ENCODE measurements at regions not wholly inside any gene's neighbourhood (a gene's known extent, or its start where the extent isn't known, plus 50 kb on each side); places are given as distances from the start of the nearest gene placed in this dataset.

DNA sequence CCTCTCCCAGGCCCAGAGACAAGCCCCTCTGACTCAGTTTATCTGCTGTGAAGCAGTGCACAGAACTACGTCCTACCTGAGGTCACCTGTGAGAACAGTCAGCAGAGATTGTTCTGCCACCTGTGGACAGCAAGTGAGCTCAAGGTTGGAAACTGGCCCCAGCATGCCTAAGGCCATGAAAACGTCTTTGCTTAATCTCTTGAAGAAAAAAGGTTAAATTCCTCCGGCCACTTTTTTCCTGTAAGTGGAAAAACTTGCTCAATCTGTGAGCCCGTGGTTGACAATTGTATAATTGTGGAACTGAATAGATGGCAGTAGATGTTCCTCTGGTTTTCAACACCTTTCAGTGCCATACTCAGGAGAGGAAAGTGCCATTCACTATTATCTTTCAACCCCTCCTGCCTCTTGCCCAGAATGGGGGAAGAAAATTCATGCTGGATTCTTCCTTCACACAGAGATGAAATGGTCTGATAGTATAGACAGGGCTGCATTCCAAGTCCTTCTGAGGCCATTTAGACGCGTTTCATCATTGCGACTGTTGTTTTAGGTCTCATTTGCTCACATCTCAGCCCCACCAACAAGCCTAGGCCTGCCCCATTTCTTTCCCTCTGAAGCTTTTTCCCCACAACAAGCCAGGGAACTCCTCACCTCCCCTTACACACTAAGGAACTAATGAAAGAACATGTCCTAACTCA, 292.9 kb downstream of the FZD1 start (continued):
- no peak for TF ChIP-seq CEBPG (CRISPR knock-in tag; IDR thresholded peaks at IDR 0.05)
- peak; percentile 49 to 68; a peak in 2 of 4 replicates for TF ChIP-seq CEBPG (tag; conservative IDR thresholded peaks at IDR 0.05 in 1 of 2, IDR thresholded peaks at IDR 0.05 in 1 of 2)
- TF ChIP-seq ESRRB (CRISPR knock-in tag; IDR thresholded peaks at IDR 0.05; ENCODE audit: borderline replicate concordance) = no peak
- TF ChIP-seq SMAD4 (CRISPR knock-in tag; conservative IDR thresholded peaks at IDR 0.05) = 0 out of 2 replicates have a peak, but pooled peaks have one; percentile 39
- no peak; the same call in 1 of the 2 replicates for TF ChIP-seq JUND (IDR thresholded peaks at IDR 0.05; ENCODE audit: borderline replicate concordance, low read depth, low read length)
- TF ChIP-seq JUND (tag; IDR thresholded peaks at IDR 0.05; ENCODE audit: borderline replicate concordance, low read depth, low read length) = peak; percentile 26; the same call in 1 of the 3 replicates
- peak; percentile 60 for TF ChIP-seq TEAD4 (IDR thresholded peaks at IDR 0.05; ENCODE audit: low read length)
- no peak for TF ChIP-seq TEAD4 (CRISPR knock-in tag; IDR thresholded peaks at IDR 0.05; ENCODE audit: borderline replicate concordance)

DNA sequence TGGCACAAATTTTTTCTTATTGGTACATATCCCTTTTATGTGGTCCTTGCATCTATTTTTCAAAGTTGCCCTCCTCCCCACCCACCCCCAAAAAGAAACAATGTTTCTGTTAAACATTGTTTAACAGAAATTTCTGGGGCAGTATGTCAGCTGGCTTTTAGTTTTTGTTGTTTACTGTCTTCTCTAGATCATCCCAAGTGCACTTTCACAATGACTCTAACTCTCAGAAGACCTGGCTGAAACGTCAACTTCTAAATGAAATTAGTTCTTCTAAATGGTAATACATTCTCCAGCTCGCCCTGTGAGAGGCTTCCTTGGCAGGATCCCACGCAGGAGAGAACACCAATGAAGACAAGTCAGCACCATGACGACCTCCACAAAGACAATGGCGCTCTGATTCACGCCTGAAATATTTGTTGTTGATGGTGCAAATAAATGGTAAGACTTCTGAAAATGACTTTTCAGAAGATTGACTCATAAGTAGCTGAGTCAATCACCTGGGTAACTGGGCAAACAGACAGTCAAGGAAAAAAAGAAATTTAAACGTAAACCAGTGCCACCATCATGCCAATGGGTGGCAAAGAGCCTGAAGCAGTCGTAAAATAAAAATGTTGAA, 293.7 kb downstream of the FZD1 start:
- 36% methylated on average over 8 of the region's 8 CpGs for WGBS (ENCODE audit: insufficient coverage, low coverage, missing lambda C conversion rate)
- ATAC-seq (no peak), FAIRE-seq (no peak), DNase-seq (ENCODE audit: extremely low read depth in 1 of 4, low spot score in 3 of 4) (no peak)
- Histone ChIP-seq H3K9me1 (ENCODE audit: control insufficient read depth, insufficient read depth, low read length) (no peaks in the 10 kb centered on the region), H3K4me2 (ENCODE audit: insufficient read depth, low read length) (no peak overlapping the region), H3K4me3 (no peak overlapping the region), H3K36me3 (ENCODE audit: control insufficient read depth, insufficient read depth, low read length) (no peaks in the 10 kb centered on the region), H2AFZ (ENCODE audit: low read depth, low read length) (0 out of 2 replicates have a peak overlapping the region, but pooled peaks have one; percentile 18), H3K9ac (ENCODE audit: insufficient read depth in 1 of 2, low read depth in 2 of 2, low read length in 2 of 2) (no peak overlapping the region), H4K20me1 (replicated peaks; ENCODE audit: control insufficient read depth, insufficient read depth, low read length) (no peaks in the 10 kb centered on the region), H3K27ac (ENCODE audit: extremely low read depth, low read depth, low read length) (no peak overlapping the region), H3K27me3 (ENCODE audit: control insufficient read depth in 2 of 2, insufficient read depth in 2 of 2, low read length in 2 of 2) (peaks cover 0 to 4% of the 10 kb centered on the region in 2 experiments; a peak in 1 of 5 replicates), H3K4me1 (replicated peaks in 1 of 2; ENCODE audit: control insufficient read depth in 2 of 2, insufficient read depth in 2 of 2, low read length in 2 of 2) (peaks cover 3 to 29% of the 10 kb centered on the region in 2 experiments; a peak in 4 of 5 replicates), H3K9me3 (replicated peaks; ENCODE audit: control insufficient read depth, insufficient read depth, low read depth, low read length) (no peaks in the 10 kb centered on the region), H3K79me2 (ENCODE audit: control insufficient read depth, insufficient read depth, low read length) (no peaks in the 10 kb centered on the region)
- in situ Hi-C loops (cut with MboI) (no loop called here), intact Hi-C loops (cut with micrococcal nuclease) (loop anchor here (5.0 kb wide), 1 partner anchor 256 kb away; no protein-coding TSS in a partner anchor)
- ChIA-PET POLR2A (interaction anchor here (0.6 to 1.5 kb wide), 2 partner anchors 10 to 222 kb away, joined by 3 read pairs; no protein-coding TSS in a partner anchor), CTCF (ENCODE audit: low intra/inter-chr PET ratio) (no interaction called here)
- BruUV-seq (replicated peaks) = no TSS peak
- TF ChIP-seq, protein P1, sequence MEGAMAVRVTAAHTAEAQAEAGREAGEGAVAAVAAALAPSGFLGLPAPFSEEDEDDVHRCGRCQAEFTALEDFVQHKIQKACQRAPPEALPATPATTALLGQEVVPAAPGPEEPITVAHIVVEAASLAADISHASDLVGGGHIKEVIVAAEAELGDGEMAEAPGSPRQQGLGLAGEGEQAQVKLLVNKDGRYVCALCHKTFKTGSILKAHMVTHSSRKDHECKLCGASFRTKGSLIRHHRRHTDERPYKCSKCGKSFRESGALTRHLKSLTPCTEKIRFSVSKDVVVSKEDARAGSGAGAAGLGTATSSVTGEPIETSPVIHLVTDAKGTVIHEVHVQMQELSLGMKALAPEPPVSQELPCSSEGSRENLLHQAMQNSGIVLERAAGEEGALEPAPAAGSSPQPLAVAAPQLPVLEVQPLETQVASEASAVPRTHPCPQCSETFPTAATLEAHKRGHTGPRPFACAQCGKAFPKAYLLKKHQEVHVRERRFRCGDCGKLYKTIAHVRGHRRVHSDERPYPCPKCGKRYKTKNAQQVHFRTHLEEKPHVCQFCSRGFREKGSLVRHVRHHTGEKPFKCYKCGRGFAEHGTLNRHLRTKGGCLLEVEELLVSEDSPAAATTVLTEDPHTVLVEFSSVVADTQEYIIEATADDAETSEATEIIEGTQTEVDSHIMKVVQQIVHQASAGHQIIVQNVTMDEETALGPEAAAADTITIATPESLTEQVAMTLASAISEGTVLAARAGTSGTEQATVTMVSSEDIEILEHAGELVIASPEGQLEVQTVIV (CRISPR knock-in tag; IDR thresholded peaks at IDR 0.05; ENCODE audit: borderline replicate concordance) = no peak
- TF ChIP-seq RFX1 (IDR thresholded peaks at IDR 0.05) (peak; percentile 11; the same call in 1 of the 2 replicates), FOXJ2 (tag; IDR thresholded peaks at IDR 0.05) (no peak; the same call in 1 of the 2 replicates)
